GM23248 (cell line): ENCODE measurements at regions not wholly inside any gene's neighbourhood (a gene's known extent, or its start where the extent isn't known, plus 50 kb on each side); places are given as distances from the start of the nearest gene placed in this dataset.

Experiments
- DNase-seq: peaks from one replicate; pipeline ENCODE4 v3.0.0-alpha.2; 2015
- H2AFZ ChIP-seq: fragments of 200-600 bp; sonication (generic); 2 replicates; pipeline ENCODE4 v1.6.1; 2016; ENCODE audit warnings: antibody characterized with exemption
- H3F3A ChIP-seq: fragments of 200-600 bp; sonication (generic); 2 replicates; pipeline ENCODE4 v1.6.1; 2016; ENCODE audit warnings: mild to moderate bottlenecking, antibody characterized with exemption, mixed run types; ENCODE audit not compliant: insufficient read depth
- H3K27ac ChIP-seq: fragments of 200-600 bp; sonication (generic); 2 replicates; pipeline ENCODE4 v1.5.1; 2016; ENCODE audit warnings: mild to moderate bottlenecking
- H3K27me3 ChIP-seq: fragments of 200-600 bp; sonication (generic); replicated peaks from 2 replicates; pipeline ENCODE4 v1.6.1; 2016; ENCODE audit warnings: mild to moderate bottlenecking; ENCODE audit not compliant: insufficient read depth
- H3K36me3 ChIP-seq: fragments of 200-600 bp; sonication (generic); 2 replicates; pipeline ENCODE4 v1.6.1; 2016; ENCODE audit warnings: low read depth, mild to moderate bottlenecking
- H3K4me1 ChIP-seq: fragments of 200-600 bp; sonication (generic); 2 replicates; pipeline ENCODE4 v1.6.1; 2016; ENCODE audit warnings: mild to moderate bottlenecking; ENCODE audit not compliant: insufficient read depth
- H3K4me2 ChIP-seq: fragments of 200-600 bp; sonication (generic); one replicate; pipeline ENCODE4 v1.6.1; 2016; ENCODE audit warnings: mild to moderate bottlenecking; ENCODE audit not compliant: unreplicated experiment
- H3K4me3 ChIP-seq: fragments of 200-600 bp; sonication (generic); 2 replicates; pipeline ENCODE4 v1.5.1; 2016; ENCODE audit warnings: mild to moderate bottlenecking
- H3K79me2 ChIP-seq: fragments of 200-600 bp; sonication (generic); 2 replicates; pipeline ENCODE4 v1.6.1; 2016; ENCODE audit warnings: mild to moderate bottlenecking; ENCODE audit not compliant: insufficient read depth
- H3K9ac ChIP-seq: fragments of 200-600 bp; sonication (generic); 2 replicates; pipeline ENCODE4 v1.6.1; 2016; ENCODE audit warnings: mild to moderate bottlenecking
- H3K9me2 ChIP-seq: fragments of 200-600 bp; sonication (generic); 2 replicates; pipeline ENCODE4 v1.6.1; 2016; ENCODE audit warnings: mixed run types, mild to moderate bottlenecking, moderate library complexity; ENCODE audit not compliant: insufficient read depth
- H3K9me3 ChIP-seq: fragments of 200-600 bp; sonication (generic); one replicate; pipeline ENCODE4 v1.6.1; 2017; ENCODE audit warnings: low read depth
- H4K20me1 ChIP-seq: fragments of 200-600 bp; sonication (generic); 2 replicates; pipeline ENCODE4 v1.6.0; 2016; ENCODE audit not compliant: insufficient read depth
- EZH2 ChIP-seq: fragments of 200-600 bp; sonication (generic); IDR thresholded peaks from 2 replicates; pipeline ENCODE4 v1.6.1; 2018; ENCODE audit warnings: antibody characterized with exemption, mild to moderate bottlenecking; ENCODE audit not compliant: insufficient read depth, poor library complexity, severe bottlenecking
- EZH2phosphoT487 ChIP-seq: fragments of 200-600 bp; sonication (generic); IDR thresholded peaks from 2 replicates; pipeline ENCODE4 v1.6.1; 2018; ENCODE audit warnings: antibody characterized with exemption, moderate library complexity, mild to moderate bottlenecking, low read depth; ENCODE audit not compliant: insufficient read depth
- WGBS, 2 experiments: methylation state at CpG; one replicate each; pipeline ENCODE4 v1.1.6; 2015 to 2017; ENCODE audit warnings: low lambda C conversion rate in 2 of 2, low coverage in 1 of 2; ENCODE audit errors: missing lambda C conversion rate in 2 of 2; 5-methylcytosine and 5-hydroxymethylcytosine counted together
- in situ Hi-C: fragments of 300-500 bp; cut with MboI; formaldehyde crosslinking; loops from 2 replicates; pipeline ENCODE4 v1.15.0; 2020

GRCh38 chr10:120960725-120961124 lies 109.6 kb downstream of the WDR11 start:
- H3K9ac ChIP-seq, result no peak overlapping the region
- no peak overlapping the region for H3K4me3 ChIP-seq
- no peaks in the 10 kb centered on the region for H3K4me1 ChIP-seq
- no peak overlapping the region for H3K4me2 ChIP-seq
- H4K20me1 ChIP-seq, result no peaks in the 10 kb centered on the region
- no peaks in the 10 kb centered on the region for H3K27me3 ChIP-seq
- WGBS, 2 experiments, result 72 to 79% methylated on average over 7 of the region's 7 CpGs
- TF ChIP-seq EZH2 (no peak), EZH2phosphoT487 (no peak)
- no peak overlapping the region for H2AFZ ChIP-seq
- in situ Hi-C loops, result no loop called here
- no peaks in the 10 kb centered on the region for H3F3A ChIP-seq
- no peak overlapping the region for H3K27ac ChIP-seq
- H3K79me2 ChIP-seq, result no peaks in the 10 kb centered on the region
- H3K9me2 ChIP-seq, result no peaks in the 10 kb centered on the region
- DNase-seq, result no peak
- no peaks in the 10 kb centered on the region for H3K36me3 ChIP-seq
- no peaks in the 10 kb centered on the region for H3K9me3 ChIP-seq

GRCh38 chr10:120961795-120962755 lies 110.9 kb downstream of the WDR11 start:
- Histone ChIP-seq H3K9me3 (no peaks in the 10 kb centered on the region), H3K4me1 (no peaks in the 10 kb centered on the region), H3K36me3 (no peaks in the 10 kb centered on the region), H3F3A (no peaks in the 10 kb centered on the region), H3K27ac (no peak overlapping the region), H3K9me2 (no peaks in the 10 kb centered on the region), H2AFZ (no peak overlapping the region), H3K79me2 (no peaks in the 10 kb centered on the region), H3K4me3 (no peak overlapping the region), H3K27me3 (no peaks in the 10 kb centered on the region), H3K9ac (no peak overlapping the region), H3K4me2 (no peak overlapping the region), H4K20me1 (no peaks in the 10 kb centered on the region)
- TF ChIP-seq EZH2 (no peak), EZH2phosphoT487 (no peak)
- in situ Hi-C loops, result no loop called here
- no peak for DNase-seq
- 14 to 15% methylated on average over 17 of the region's 17 CpGs for WGBS, 2 experiments

- 51 to 52% methylated on average over 23 of the region's 23 CpGs for WGBS, 2 experiments
- no peak for DNase-seq
These were observed 111.8 kb downstream of the WDR11 start for GRCh38 chr10:120962756-120963593.

GRCh38 chr10:120963594-120964220 lies 112.5 kb downstream of the WDR11 start:
- Histone ChIP-seq H3K9ac (no peak overlapping the region), H3K36me3 (no peaks in the 10 kb centered on the region), H3K9me2 (no peaks in the 10 kb centered on the region), H3K9me3 (no peaks in the 10 kb centered on the region), H3K4me1 (no peaks in the 10 kb centered on the region), H3K27me3 (no peaks in the 10 kb centered on the region), H3K4me3 (no peak overlapping the region), H3K27ac (no peak overlapping the region), H3F3A (no peaks in the 10 kb centered on the region), H4K20me1 (no peaks in the 10 kb centered on the region), H3K79me2 (no peaks in the 10 kb centered on the region), H3K4me2 (no peak overlapping the region), H2AFZ (no peak overlapping the region)
- no peak for DNase-seq
- TF ChIP-seq EZH2phosphoT487, result no peak
- no peak for TF ChIP-seq EZH2
- in situ Hi-C loops, result no loop called here
- 66 to 67% methylated on average over 5 of the region's 5 CpGs for WGBS, 2 experiments

More at GRCh38 chr10:120962756-120963593, 111.8 kb downstream of the WDR11 start:
- H3K4me1 ChIP-seq, result no peaks in the 10 kb centered on the region
- no peaks in the 10 kb centered on the region for H3K36me3 ChIP-seq
- H2AFZ ChIP-seq, result no peak overlapping the region
- no peaks in the 10 kb centered on the region for H3K9me3 ChIP-seq
- H3F3A ChIP-seq, result no peaks in the 10 kb centered on the region
- H3K4me3 ChIP-seq, result no peak overlapping the region
- in situ Hi-C loops, result no loop called here
- no peaks in the 10 kb centered on the region for H3K27me3 ChIP-seq
- H4K20me1 ChIP-seq, result no peaks in the 10 kb centered on the region
- H3K9ac ChIP-seq, result no peak overlapping the region
- no peak for TF ChIP-seq EZH2
- no peak for TF ChIP-seq EZH2phosphoT487
- H3K79me2 ChIP-seq, result no peaks in the 10 kb centered on the region
- H3K27ac ChIP-seq, result no peak overlapping the region
- H3K9me2 ChIP-seq, result no peaks in the 10 kb centered on the region
- H3K4me2 ChIP-seq, result no peak overlapping the region
